ENCODE measurements at regions not wholly inside any gene's neighbourhood (a gene's known extent, or its start where the extent isn't known, plus 50 kb on each side); places are given as distances from the start of the nearest gene placed in this dataset.

DNA sequence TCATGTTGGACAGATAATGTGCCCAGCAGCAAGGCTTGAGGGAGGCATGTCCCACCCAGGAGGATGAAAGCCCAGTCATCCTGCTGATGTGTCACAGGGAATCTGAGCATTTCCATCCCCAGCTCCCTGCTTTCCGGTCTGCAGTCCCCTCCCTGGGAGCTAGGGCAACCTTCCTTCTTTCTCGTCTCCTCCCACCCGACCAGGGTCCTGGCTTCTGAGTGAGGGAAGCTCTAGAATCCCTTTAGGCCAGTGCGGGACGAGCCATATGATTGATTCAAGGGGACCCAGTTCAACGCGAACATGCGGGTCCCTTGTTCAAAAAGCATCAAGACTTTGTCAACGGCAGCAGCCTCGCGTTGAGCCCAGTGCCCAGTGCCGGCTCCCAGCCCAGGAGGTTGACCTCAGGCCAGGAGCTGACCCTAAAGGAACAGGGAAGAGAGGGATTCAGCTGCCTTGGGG lies 96.7 kb upstream of the TMPRSS2 start (continued):
- TF ChIP-seq CTCF (IDR thresholded peaks at IDR 0.05; ENCODE audit: control extremely low read depth in 1 of 3, insufficient read depth in 1 of 3, low read depth in 1 of 3, low read length in 3 of 3) (no peak), JUN (IDR thresholded peaks at IDR 0.05; ENCODE audit: low read depth, low read length) (no peak), SP2 (IDR thresholded peaks at IDR 0.05; ENCODE audit: low read length) (no peak), CBX5 (IDR thresholded peaks at IDR 0.05; ENCODE audit: low read depth, low read length) (no peak), BACH1 (IDR thresholded peaks at IDR 0.05; ENCODE audit: low read length) (no peak), YY1 (IDR thresholded peaks at IDR 0.05; ENCODE audit: low read depth, low read length) (no peak), RXRA (IDR thresholded peaks at IDR 0.05; ENCODE audit: insufficient read depth, low read depth, low read length) (no peak)

Measured in H1 (cell line).